ENCODE measurements at regions not wholly inside any gene's neighbourhood (a gene's known extent, or its start where the extent isn't known, plus 50 kb on each side); places are given as distances from the start of the nearest gene placed in this dataset.

DNA sequence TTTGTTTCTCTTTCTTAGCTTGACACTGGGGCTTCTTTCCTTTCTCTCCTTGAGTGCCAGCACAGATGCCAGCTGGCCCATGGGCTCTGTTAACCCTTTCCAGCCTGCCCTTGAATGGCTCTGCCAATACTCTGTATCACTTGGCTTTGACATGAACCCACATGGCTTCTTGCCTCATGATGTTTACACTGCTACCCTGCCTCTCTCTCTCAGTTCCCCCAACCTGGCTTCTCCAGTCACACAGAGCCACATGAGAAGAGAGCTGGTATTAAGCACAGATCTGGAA, 262.4 kb downstream of the OMA1 start:
- no peak for TF ChIP-seq EZH2 (IDR thresholded peaks at IDR 0.05; ENCODE audit: insufficient read depth, poor library complexity, severe bottlenecking)
- no peak for TF ChIP-seq EZH2phosphoT487 (IDR thresholded peaks at IDR 0.05; ENCODE audit: insufficient read depth, low read depth)
